H9 (cell line): ENCODE measurements at regions not wholly inside any gene's neighbourhood (a gene's known extent, or its start where the extent isn't known, plus 50 kb on each side); places are given as distances from the start of the nearest gene placed in this dataset.

Source experiments
- DNase-seq: peaks from one replicate; pipeline ENCODE4 v3.0.0-alpha.2; 2017
- H2AFZ ChIP-seq: one replicate; pipeline ENCODE4 v1.6.1; 2013; ENCODE audit warnings: mild to moderate bottlenecking, low read length, control low read depth, moderate library complexity
- H2AK5ac ChIP-seq: 2 replicates; pipeline ENCODE4 v1.6.1; 2013; ENCODE audit warnings: low read length, control low read depth, mixed read lengths; ENCODE audit not compliant: insufficient read length
- H2BK120ac ChIP-seq: one replicate; pipeline ENCODE4 v1.6.1; 2013; ENCODE audit warnings: low read depth, mild to moderate bottlenecking, low read length, control low read depth, inconsistent platforms; ENCODE audit not compliant: poor library complexity, severe bottlenecking
- H2BK12ac ChIP-seq: 2 replicates; pipeline ENCODE4 v1.6.1; 2013; ENCODE audit warnings: low read length, control low read depth, mixed read lengths, low read depth; ENCODE audit not compliant: insufficient read length
- H2BK15ac ChIP-seq: 2 replicates; pipeline ENCODE4 v1.6.1; 2013; ENCODE audit warnings: low read depth, low read length, control low read depth
- H2BK20ac ChIP-seq: one replicate; pipeline ENCODE4 v1.6.1; 2013; ENCODE audit warnings: low read depth, mild to moderate bottlenecking, low read length, control low read depth, inconsistent platforms; ENCODE audit not compliant: poor library complexity, severe bottlenecking
- H2BK5ac ChIP-seq: 2 replicates; pipeline ENCODE4 v1.6.1; 2013; ENCODE audit warnings: low read length, control low read depth, mixed read lengths; ENCODE audit not compliant: insufficient read length
- H3K14ac ChIP-seq: 2 replicates; pipeline ENCODE4 v1.6.1; 2013; ENCODE audit warnings: low read length, control low read depth; ENCODE audit not compliant: insufficient read depth
- H3K18ac ChIP-seq: 2 replicates; pipeline ENCODE4 v1.6.1; 2013; ENCODE audit warnings: low read depth, mild to moderate bottlenecking, mixed read lengths, low read length, control low read depth; ENCODE audit not compliant: insufficient read length
- H3K23ac ChIP-seq: 2 replicates; pipeline ENCODE4 v1.6.1; 2013; ENCODE audit warnings: low read length, control low read depth, mixed read lengths, low read depth; ENCODE audit not compliant: insufficient read length
- H3K23me2 ChIP-seq: 2 replicates; pipeline ENCODE4 v1.6.1; 2013; ENCODE audit warnings: low read depth, mild to moderate bottlenecking, mixed read lengths, low read length, control low read depth; ENCODE audit not compliant: insufficient read length, poor library complexity, severe bottlenecking
- H3K27ac ChIP-seq: 2 replicates; pipeline ENCODE4 v1.5.1; 2013; ENCODE audit warnings: low read length, control low read depth, mixed read lengths, low read depth; ENCODE audit not compliant: insufficient read length
- H3K27me3 ChIP-seq: 2 replicates; pipeline ENCODE4 v1.6.1; 2013; ENCODE audit warnings: low read length, control low read depth, inconsistent platforms; ENCODE audit not compliant: insufficient read depth
- H3K4ac ChIP-seq: 2 replicates; pipeline ENCODE4 v1.6.1; 2013; ENCODE audit warnings: low read depth, mild to moderate bottlenecking, control low read depth, inconsistent platforms, low read length, moderate library complexity
- H3K4me1 ChIP-seq: 2 replicates; pipeline ENCODE4 v1.6.1; 2013; ENCODE audit warnings: low read length, control low read depth, inconsistent platforms; ENCODE audit not compliant: insufficient read depth
- H3K4me2 ChIP-seq: 2 replicates; pipeline ENCODE4 v1.6.1; 2013; ENCODE audit warnings: low read length, control low read depth, mixed read lengths; ENCODE audit not compliant: insufficient read length, insufficient read depth
- H3K56ac ChIP-seq: 2 replicates; pipeline ENCODE4 v1.6.1; 2013; ENCODE audit warnings: low read depth, mild to moderate bottlenecking, mixed read lengths, low read length, control low read depth; ENCODE audit not compliant: insufficient read length
- H3K79me1 ChIP-seq: 2 replicates; pipeline ENCODE4 v1.6.1; 2013; ENCODE audit warnings: low read depth, mild to moderate bottlenecking, moderate library complexity, low read length, control low read depth, inconsistent platforms; ENCODE audit not compliant: insufficient read depth, poor library complexity, severe bottlenecking
- H3K79me2 ChIP-seq: 2 replicates; pipeline ENCODE4 v1.6.1; 2013; ENCODE audit warnings: low read length, control low read depth, inconsistent platforms; ENCODE audit not compliant: insufficient read depth
- H3K9ac ChIP-seq: 2 replicates; pipeline ENCODE4 v1.6.1; 2013; ENCODE audit warnings: low read length, control low read depth, mixed read lengths; ENCODE audit not compliant: insufficient read length; ENCODE audit errors: extremely low read depth
- H3K9me3 ChIP-seq: one replicate; pipeline ENCODE4 v1.6.1; 2013; ENCODE audit warnings: low read depth, low read length, inconsistent platforms; ENCODE audit not compliant: control insufficient read depth
- H3T11ph ChIP-seq: one replicate; pipeline ENCODE4 v1.6.1; 2013; ENCODE audit warnings: mild to moderate bottlenecking, low read length, control low read depth, inconsistent platforms
- H4K20me1 ChIP-seq: one replicate; pipeline ENCODE4 v1.6.1; 2013; ENCODE audit not compliant: control insufficient read depth, insufficient read length, insufficient read depth
- H4K5ac ChIP-seq: 2 replicates; pipeline ENCODE4 v1.6.1; 2013; ENCODE audit warnings: low read depth, mild to moderate bottlenecking, mixed read lengths, low read length, control low read depth; ENCODE audit not compliant: insufficient read length
- H4K8ac ChIP-seq: replicated peaks from 2 replicates; pipeline ENCODE4 v1.6.1; 2013; ENCODE audit warnings: low read length, control low read depth, mixed read lengths, low read depth; ENCODE audit not compliant: insufficient read length
- H4K91ac ChIP-seq: 2 replicates; pipeline ENCODE4 v1.6.1; 2013; ENCODE audit warnings: low read depth, mild to moderate bottlenecking, moderate library complexity, mixed read lengths, low read length, control low read depth; ENCODE audit not compliant: insufficient read length
- H3K27ac Mint-ChIP-seq, 3 experiments: 2 replicates in 2 of 3; 3 replicates in 1 of 3; pipeline ENCODE4 v1.8.0; 2020 to 2021; ENCODE audit warnings: mixed read lengths in 3 of 3, mild to moderate bottlenecking in 1 of 3, moderate library complexity in 1 of 3
- H3K27me3 Mint-ChIP-seq: 2 replicates; pipeline ENCODE4 v1.8.0; 2021; ENCODE audit warnings: low read depth, mild to moderate bottlenecking, moderate library complexity, mixed read lengths
- H3K36me3 Mint-ChIP-seq, 3 experiments: 2 replicates in 2 of 3; 3 replicates in 1 of 3; pipeline ENCODE4 v1.8.0; 2020 to 2021; ENCODE audit warnings: low read depth in 3 of 3, mixed read lengths in 3 of 3; ENCODE audit not compliant: insufficient read depth in 1 of 3
- H3K4me1 Mint-ChIP-seq, 2 experiments: 2 replicates each; pipeline ENCODE4 v1.8.0; 2020; ENCODE audit warnings: mixed read lengths in 2 of 2
- H3K4me3 Mint-ChIP-seq, 2 experiments: 2 replicates in 1 of 2; 3 replicates in 1 of 2; pipeline ENCODE4 v1.8.0; 2020 to 2021; ENCODE audit warnings: mild to moderate bottlenecking in 2 of 2, mixed read lengths in 2 of 2, moderate library complexity in 1 of 2
- H3K9me3 Mint-ChIP-seq, 2 experiments: 2 replicates in 1 of 2; 3 replicates in 1 of 2; pipeline ENCODE4 v1.8.0; 2020; ENCODE audit warnings: mild to moderate bottlenecking in 2 of 2, mixed read lengths in 2 of 2, moderate library complexity in 1 of 2
- WGBS: extraction: QIAGEN DNeasy Blood & Tissue Kit; methylation state at CpG from one replicate; pipeline ENCODE4 v1.1.7; 2013; ENCODE audit warnings: missing lambda C conversion rate, low lambda C conversion rate, mixed read lengths; ENCODE audit not compliant: insufficient read length; ENCODE audit errors: extremely low coverage; 5-methylcytosine and 5-hydroxymethylcytosine counted together
- TF ChIP-seq, protein P1 (sequence below): fragments of 200-600 bp; sonication (generic); conservative IDR thresholded peaks from 3 replicates; pipeline ENCODE4 v1.8.0; 2021; ENCODE audit warnings: antibody characterized with exemption, mild to moderate bottlenecking

DNA sequence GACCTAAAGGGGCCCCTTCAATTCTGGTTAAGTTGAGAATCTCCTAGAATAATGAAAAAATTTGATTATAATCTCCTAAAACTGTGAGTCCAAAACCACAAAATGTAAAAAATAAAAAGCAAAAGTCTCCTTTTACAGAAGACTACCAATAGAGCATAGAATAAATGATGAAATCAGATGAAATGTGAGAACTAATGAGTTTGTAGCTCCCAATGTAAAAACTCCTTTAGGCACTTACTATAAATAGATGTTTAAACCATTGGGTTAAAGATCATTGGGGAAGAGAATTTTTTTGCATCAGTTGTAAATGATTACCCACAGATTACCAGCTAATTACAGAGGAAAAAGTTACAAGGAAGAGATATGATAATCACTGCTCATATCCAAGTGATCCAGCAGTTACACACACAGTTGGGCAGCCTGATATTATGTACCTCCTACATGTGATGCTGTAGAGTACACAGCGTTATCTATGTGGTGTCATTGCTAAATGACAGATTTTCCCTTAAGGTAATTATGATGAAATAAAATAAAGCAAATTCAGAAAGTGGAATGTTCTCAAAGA is 282.7 kb upstream of the SEMA3D start:
- Histone ChIP-seq H4K20me1 (no peaks in the 10 kb centered on the region), H3K4me2 (no peak overlapping the region), H3K27ac (no peak overlapping the region), H2BK120ac (no peak overlapping the region), H2BK20ac (no peak overlapping the region), H3K4ac (no peak overlapping the region), H3T11ph (no peak overlapping the region), H4K5ac (no peak overlapping the region), H2BK15ac (no peak overlapping the region), H3K14ac (no peak overlapping the region), H3K27me3 (no peaks in the 10 kb centered on the region), H3K23me2 (no peaks in the 10 kb centered on the region), H2AK5ac (no peak overlapping the region), H4K91ac (no peak overlapping the region), H3K4me1 (no peaks in the 10 kb centered on the region), H3K18ac (no peak overlapping the region), H3K79me2 (no peaks in the 10 kb centered on the region), H3K56ac (no peak overlapping the region), H2BK5ac (no peak overlapping the region), H2AFZ (no peak overlapping the region), H3K9me3 (no peaks in the 10 kb centered on the region), H3K23ac (no peak overlapping the region), H4K8ac (no peak overlapping the region), H2BK12ac (no peak overlapping the region), H3K9ac (no peak overlapping the region), H3K79me1 (no peaks in the 10 kb centered on the region)
- no CpG with 5 or more reads among the region's 1 CpG for WGBS
- no peaks in the 10 kb centered on the region; a peak in 1 of 4 replicates for H3K4me1 Mint-ChIP-seq
- no peak for DNase-seq
- H3K4me3 Mint-ChIP-seq = no peak overlapping the region
- H3K36me3 Mint-ChIP-seq = no peaks in the 10 kb centered on the region
- no peaks in the 10 kb centered on the region for H3K9me3 Mint-ChIP-seq
- no peak overlapping the region for H3K27ac Mint-ChIP-seq
- TF ChIP-seq, protein P1, sequence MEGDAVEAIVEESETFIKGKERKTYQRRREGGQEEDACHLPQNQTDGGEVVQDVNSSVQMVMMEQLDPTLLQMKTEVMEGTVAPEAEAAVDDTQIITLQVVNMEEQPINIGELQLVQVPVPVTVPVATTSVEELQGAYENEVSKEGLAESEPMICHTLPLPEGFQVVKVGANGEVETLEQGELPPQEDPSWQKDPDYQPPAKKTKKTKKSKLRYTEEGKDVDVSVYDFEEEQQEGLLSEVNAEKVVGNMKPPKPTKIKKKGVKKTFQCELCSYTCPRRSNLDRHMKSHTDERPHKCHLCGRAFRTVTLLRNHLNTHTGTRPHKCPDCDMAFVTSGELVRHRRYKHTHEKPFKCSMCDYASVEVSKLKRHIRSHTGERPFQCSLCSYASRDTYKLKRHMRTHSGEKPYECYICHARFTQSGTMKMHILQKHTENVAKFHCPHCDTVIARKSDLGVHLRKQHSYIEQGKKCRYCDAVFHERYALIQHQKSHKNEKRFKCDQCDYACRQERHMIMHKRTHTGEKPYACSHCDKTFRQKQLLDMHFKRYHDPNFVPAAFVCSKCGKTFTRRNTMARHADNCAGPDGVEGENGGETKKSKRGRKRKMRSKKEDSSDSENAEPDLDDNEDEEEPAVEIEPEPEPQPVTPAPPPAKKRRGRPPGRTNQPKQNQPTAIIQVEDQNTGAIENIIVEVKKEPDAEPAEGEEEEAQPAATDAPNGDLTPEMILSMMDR = no peak
- no peaks in the 10 kb centered on the region for H3K27me3 Mint-ChIP-seq
